HG02588 (cell line): ENCODE measurements at regions not wholly inside any gene's neighbourhood (a gene's known extent, or its start where the extent isn't known, plus 50 kb on each side); places are given as distances from the start of the nearest gene placed in this dataset.

ENCODE experiments used
- ATAC-seq: cut with Tn5 transposase; IDR thresholded peaks from one replicate; pipeline ENCODE4 v1.9.1; 2021; ENCODE audit warnings: mild to moderate bottlenecking, moderate library complexity; ENCODE audit not compliant: unreplicated experiment

DNA sequence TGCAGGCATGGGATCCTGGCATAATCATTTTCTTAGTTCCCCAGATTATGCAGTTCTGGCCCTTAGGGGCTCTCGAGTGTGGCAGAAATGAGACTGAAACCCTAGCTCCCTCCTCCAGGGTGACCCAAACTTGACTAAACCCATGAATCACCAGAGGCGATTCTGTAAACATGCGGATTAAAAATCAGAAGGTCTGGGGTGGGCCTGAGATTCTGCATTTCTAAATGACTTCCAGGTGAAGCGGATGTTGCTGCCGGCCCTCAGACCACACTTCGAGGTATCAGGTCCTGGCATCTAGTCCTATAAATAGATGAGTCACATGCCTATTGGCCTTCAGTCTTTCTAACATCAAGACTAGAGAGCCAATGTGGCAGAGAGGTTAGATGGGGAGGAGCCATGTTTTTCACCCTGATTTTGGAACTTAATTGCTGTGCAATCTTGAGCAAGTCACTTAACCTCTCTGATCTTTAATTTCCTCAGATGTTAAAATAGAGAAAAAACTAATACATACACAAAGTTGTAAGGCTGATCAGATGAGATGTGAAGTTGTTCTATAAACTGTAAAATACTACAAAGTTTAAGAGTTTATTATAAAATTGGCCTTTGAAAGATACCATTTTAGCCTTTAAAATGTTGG, 431.2 kb downstream of the FOXO1 start:
- no peak for ATAC-seq

- no peak for ATAC-seq
Measured at GRCh38 chr13:40236566-40237168, 429.8 kb downstream of the FOXO1 start.

- no peak for ATAC-seq
Measured at GRCh38 chr13:40238761-40239160, 427.7 kb downstream of the FOXO1 start.

DNA sequence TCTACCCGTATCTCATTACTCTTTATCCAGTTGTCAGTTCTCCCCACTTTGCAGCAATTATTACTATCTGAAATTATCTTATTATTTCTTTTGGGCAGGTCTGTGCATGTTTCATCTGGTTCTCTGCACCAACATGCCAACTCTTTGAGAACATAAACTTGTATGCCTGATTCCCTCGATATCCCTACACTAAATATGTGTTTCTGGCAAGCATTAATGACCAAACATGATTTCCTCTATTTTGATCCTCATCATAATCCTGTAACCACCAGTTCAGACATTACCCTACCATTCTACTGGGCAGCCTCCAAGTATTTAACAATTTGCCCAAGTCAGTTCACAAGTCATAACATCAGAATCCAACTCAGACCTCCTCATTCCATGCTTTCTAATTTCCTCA, 426.1 kb downstream of the FOXO1 start:
- no peak for ATAC-seq

GRCh38 chr13:40241125-40241798, 425.2 kb downstream of the FOXO1 start:
- no peak for ATAC-seq

DNA sequence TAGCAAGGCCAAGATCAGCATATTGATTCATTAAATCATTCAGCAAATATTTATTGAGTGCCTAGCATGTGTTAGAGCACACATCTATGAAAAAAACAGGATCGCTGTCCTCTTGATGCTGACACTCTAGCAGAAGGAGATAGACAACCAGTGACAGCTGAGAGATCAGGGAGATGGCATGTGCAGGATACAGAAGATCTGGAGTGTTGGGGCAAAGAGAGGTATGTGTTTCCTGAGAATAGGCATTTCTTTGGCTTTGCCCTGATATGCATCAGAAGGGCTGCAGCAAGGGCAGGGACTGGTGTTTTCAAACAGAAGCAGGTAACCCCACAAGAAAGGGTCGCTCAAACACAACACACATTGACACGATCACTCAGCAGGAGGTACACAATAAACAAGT, 423.4 kb downstream of the FOXO1 start:
- no peak for ATAC-seq

GRCh38 chr13:40243982-40244381, 422.5 kb downstream of the FOXO1 start:
- ATAC-seq: no peak

DNA sequence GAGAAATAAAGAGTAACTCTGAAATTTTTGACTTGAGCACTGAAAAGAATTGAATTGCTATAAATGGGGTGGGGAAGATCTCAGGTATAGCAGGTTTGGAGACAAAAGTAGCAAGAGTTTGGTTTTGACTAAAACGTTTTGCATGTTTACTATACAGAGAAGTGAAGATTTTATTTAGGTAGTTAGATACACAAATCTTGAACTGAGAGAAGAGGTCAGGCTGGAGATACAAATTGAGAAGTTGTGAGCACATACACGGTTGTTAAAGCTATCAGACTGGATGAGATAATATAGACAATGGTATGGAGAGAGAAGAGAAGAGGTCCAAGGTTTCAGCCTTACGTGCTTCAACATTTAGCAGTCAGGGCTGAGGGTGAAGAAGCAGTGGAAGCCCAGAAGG, 420.9 kb downstream of the FOXO1 start:
- ATAC-seq: no peak

GRCh38 chr13:40247845-40248244, 418.6 kb downstream of the FOXO1 start:
- ATAC-seq: no peak

DNA sequence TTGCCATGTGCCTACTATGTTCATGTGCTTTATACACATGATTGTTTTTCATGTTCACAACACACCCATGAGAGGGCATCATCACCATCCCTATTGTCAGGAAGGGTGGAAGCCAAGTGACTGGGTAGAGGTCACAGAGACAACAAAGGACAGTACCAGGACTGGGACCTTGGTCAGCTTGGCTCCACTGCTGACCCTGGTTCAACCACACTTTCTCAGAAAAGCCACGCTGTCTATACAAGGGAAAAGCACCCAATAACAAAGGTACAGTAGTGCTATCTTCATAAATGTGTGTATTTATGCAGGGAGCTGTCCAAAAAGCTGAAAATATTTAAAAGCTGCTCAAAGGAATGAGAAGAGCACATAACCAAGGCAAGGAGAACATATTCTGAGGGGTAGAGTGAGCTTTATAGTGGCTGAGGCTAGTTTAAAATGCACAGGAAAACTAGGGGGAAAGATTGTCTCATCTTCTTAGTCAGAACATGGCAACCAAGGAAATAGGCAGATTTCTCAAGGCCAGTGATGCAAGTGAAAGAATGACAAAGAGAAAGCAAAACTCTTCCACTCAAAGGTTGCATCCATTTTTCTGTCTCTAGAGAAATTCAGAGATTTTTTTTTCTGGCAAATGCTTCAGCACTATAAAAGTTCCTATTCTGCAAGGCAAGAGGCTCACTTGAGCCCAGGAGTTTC, 415.0 kb downstream of the FOXO1 start:
- no peak for ATAC-seq

- no peak for ATAC-seq
Measured at GRCh38 chr13:40252241-40252640, 414.2 kb downstream of the FOXO1 start.

DNA sequence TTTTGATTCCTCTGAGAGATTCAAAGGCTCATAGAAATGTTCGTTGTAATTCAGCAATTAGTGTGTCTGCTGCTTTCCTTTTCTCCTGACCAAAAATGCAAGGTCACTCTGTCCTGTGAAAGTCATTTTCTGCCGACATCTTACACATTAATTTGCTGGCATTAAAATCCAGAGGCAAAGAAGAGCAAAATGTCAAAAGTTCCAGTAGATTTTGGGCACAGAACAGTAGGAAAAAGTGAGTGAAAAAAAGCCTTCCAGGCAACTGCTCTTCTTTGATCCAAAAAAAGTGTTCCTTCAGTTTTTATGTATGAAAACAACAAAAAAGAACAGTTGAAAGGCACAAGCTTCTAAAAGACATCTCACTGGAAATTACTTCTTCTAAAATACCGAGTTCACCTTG, 413.8 kb downstream of the FOXO1 start:
- no peak for ATAC-seq

DNA sequence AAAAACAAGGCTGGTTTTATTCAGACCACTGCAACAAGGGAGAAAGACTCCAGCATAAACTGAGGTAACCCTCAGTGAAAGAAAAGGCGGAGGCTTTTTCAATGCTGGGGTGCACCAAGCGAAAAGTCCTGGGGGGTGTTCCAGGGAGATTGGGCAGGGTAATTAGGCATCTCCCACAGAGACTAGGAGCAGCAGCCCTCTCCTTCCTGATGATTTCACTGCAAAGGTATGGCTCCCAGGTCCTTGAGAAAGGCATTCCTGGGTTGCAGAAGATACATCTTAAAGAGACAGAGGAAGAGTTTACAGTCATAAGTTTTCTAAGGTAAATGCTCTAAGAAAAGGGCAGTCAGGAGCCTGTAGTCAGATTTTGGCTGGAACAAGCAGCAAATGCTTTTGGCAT, 412.0 kb downstream of the FOXO1 start:
- no peak for ATAC-seq

DNA sequence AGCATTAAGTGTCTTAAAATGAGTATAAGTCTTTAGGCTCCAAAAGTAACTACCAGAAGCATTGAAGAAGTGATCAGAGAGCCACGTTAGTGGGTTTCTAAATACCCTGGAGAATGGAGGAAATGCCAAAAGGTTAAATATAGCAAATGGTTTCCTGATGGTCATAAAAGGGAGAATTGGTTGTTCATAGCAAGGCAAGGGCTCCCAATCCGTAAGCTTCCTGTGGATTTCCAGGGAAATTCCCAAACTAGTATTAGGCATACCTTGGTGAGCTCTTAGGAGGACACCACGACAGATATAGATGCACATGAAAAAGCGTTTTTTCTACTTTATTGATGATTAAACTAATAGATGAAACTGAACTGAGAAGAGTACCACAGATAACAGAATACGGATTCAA, 410.9 kb downstream of the FOXO1 start:
- no peak for ATAC-seq

DNA sequence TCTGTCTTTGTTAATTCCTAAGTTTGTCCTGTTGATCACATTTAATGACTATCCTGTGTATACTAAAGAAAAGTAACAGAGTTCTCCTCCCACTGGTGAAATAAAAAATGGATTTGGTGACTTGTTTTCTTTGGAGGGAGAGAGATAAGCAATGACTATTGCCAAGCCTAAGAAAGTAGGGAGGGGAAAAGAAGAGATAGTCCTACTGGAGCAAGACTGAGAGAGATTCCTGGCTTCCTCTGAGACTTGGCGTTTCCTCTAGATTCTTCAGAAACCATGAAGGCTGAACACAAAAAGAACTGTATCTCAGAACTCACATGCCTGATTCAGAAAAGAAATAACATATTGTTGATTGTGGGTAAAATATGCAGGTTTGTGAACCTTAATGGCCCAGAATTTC, 406.5 kb downstream of the FOXO1 start:
- ATAC-seq: no peak

DNA sequence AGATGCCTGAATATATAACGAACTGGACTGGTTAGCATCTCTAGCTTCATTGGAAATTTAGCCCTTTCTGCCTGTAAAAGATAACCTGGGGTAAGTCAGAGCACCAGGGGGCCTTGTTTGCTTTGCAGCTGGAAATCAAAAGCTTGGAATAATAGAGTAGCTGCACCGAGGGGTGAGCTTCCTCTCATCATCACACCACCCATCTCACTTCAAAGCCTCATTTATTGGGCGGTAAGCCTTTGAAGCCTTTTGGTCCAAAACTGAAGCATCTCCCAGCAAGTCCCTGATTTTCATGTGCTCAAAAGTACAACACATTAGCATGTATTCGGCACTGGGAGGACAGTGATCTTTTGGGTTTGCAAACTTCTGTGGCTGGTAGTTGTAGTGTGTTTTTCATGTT, 405.1 kb downstream of the FOXO1 start:
- no peak for ATAC-seq

DNA sequence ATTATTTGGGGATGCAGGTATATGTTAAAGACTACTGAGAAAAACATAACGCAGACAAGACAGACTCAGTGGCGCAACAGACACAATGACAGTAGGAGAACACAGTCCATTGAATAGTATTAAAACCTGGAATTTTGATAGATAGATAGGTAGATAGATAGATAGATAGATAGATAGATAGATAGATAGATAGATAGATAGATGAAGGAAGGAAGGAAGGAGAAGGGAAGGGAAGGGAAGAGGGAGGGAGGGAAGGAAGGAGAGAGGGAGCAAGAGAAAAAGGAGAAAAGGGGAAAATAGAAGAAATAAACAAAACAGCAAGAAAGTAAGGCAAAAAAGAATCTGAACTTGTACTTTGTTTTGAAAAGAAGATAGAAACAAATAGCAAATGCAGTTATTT, 404.5 kb downstream of the FOXO1 start:
- no peak for ATAC-seq

- ATAC-seq: no peak
Measured at GRCh38 chr13:40269086-40269485, 397.4 kb downstream of the FOXO1 start.

DNA sequence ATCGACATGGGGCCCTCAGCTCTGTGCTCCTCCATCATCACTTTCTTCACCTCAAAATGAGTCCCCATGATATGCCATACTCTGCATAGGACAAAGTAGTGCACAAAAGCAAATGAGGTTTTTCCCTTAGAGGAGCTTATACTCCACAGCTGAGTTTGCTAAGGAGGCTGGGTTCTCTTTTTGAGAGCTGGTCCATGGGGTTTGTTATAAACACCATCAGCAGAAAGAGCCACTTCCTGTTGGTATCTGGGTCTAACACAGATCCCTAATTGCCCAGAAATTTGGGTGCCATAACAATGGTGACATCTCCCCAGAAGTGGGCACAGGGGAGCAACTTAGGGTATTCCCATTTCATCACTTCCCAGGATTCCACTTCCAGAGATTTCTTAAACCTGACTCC, 395.7 kb downstream of the FOXO1 start:
- ATAC-seq: no peak

DNA sequence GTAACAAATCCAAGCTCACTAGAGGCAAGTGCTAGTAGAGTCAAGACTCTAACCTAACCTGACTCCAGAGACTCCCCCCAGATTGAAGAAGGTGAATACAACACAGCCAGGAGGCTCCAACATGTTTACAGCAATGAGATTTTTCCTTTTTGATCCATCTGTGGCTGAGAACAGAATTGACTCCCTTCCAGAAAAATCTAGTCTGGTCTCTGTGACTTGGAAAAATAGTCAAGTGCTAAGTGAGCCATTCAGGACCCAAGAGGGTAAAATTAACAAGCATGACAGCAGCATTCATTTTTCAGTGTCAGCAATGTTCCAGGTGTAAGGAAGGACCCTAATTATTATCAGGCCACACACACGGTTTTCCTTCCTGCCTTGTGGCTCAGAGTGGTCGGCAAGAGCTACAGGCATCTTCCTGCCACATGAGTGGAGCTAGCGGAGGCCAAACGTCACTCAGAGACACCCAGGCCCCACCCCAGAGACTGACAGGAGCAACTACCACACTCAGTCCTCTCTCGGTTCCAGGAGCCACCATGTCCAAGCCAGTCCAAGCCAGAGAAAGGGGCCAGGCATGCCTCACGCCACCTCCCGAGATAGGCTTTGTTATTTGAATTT, 395.1 kb downstream of the FOXO1 start:
- no peak for ATAC-seq

DNA sequence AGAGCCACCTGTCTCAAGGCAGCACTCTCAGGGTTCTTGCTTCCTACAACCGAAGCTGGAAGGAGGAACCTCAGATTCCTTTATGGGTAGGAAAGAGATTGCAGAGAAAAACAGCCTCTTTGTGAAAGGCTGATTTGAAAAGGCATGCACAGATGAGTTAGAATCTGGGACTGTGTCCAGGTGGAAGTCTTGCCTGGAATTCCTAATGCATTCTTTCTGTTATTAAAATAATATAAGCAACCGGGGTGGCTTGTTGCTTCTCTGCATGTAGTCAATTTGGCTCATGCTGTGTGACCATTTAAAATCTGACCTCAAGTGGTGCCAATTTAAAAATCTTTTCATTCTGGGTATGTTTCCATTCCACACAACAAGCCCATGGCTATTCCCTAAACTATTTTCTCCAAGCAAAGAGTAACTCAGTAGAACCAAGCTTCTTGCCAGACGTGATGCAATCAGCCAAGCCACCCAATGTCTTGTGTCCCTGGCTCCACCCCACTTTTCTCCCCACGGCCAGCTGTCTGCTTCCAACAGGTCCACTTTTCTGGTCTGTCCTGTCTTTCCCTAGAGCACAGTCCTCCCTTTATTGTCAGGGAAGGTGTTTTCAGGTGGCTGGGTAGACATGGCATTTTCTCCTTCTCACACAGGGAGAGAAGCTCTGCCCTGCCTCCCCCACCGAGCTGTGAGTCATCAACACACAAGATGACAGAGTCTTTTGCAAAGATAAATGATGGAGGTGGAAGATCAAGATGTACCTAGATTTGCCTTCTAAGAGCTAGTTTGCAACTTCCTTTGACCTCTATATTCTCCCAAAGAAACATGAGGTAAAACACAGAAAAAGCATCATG, 394.3 kb downstream of the FOXO1 start:
- no peak for ATAC-seq
